AG04449 (cell line): ENCODE measurements at regions not wholly inside any gene's neighbourhood (a gene's known extent, or its start where the extent isn't known, plus 50 kb on each side); places are given as distances from the start of the nearest gene placed in this dataset.

Source experiments
- CTCF ChIA-PET: fragments of 350-600 bp; formaldehyde crosslinking; extraction: SDS; loops from one replicate; lab custom pipeline; 2021; ENCODE audit warnings: antibody characterized with exemption; lab: Yijun Ruan, JAX
- POLR2A ChIA-PET: fragments of 400-600, 350-600 bp; formaldehyde crosslinking; extraction: SDS; loops from one replicate; lab custom pipeline; 2020; ENCODE audit warnings: antibody characterized with exemption, inconsistent platforms; lab: Yijun Ruan, JAX
- DNase-seq: peaks from one replicate; pipeline ENCODE4 v3.0.0-alpha.2; 2010; ENCODE audit warnings: low read depth, low spot score
- H3K4me3 ChIP-seq: 2 replicates; pipeline ENCODE4 v1.5.1; 2011; ENCODE audit warnings: low read depth, mild to moderate bottlenecking, control low read depth, low read length
- TF ChIP-seq, protein P1 (sequence below): IDR thresholded peaks from one replicate; pipeline ENCODE4 v1.5.1; 2011; ENCODE audit warnings: mild to moderate bottlenecking, moderate library complexity, low read length, control low read depth, inconsistent platforms; ENCODE audit not compliant: insufficient read depth; ENCODE audit errors: missing control alignments

DNA sequence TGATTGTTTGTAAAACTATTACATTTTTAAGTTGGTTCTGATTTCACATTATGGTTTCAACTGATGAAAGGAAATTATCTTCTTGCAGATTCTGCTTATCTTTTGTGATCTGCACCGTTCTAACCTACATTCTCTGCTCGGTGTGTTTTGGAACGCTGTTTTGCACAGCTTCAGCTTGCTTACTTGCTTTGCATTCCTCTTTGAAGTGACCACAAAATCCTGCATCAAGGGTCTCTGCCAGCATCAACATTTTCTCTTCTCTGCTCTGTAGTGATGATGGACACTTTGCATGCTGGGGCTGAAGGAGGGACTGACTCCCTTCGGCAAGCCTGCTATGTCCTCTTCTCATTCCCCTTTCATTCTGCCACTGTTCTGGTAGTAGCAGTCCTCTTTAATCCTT, 485.2 kb downstream of the FBXO15 start:
- no peak for DNase-seq
- ChIA-PET POLR2A (no interaction called here), CTCF (interaction anchor here (1.7 kb wide), 1 partner anchor 10 kb away, joined by 4 read pairs; no protein-coding TSS in a partner anchor)
- H3K4me3 ChIP-seq, result no peak overlapping the region
- TF ChIP-seq, protein P1, sequence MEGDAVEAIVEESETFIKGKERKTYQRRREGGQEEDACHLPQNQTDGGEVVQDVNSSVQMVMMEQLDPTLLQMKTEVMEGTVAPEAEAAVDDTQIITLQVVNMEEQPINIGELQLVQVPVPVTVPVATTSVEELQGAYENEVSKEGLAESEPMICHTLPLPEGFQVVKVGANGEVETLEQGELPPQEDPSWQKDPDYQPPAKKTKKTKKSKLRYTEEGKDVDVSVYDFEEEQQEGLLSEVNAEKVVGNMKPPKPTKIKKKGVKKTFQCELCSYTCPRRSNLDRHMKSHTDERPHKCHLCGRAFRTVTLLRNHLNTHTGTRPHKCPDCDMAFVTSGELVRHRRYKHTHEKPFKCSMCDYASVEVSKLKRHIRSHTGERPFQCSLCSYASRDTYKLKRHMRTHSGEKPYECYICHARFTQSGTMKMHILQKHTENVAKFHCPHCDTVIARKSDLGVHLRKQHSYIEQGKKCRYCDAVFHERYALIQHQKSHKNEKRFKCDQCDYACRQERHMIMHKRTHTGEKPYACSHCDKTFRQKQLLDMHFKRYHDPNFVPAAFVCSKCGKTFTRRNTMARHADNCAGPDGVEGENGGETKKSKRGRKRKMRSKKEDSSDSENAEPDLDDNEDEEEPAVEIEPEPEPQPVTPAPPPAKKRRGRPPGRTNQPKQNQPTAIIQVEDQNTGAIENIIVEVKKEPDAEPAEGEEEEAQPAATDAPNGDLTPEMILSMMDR, result no peak

DNA sequence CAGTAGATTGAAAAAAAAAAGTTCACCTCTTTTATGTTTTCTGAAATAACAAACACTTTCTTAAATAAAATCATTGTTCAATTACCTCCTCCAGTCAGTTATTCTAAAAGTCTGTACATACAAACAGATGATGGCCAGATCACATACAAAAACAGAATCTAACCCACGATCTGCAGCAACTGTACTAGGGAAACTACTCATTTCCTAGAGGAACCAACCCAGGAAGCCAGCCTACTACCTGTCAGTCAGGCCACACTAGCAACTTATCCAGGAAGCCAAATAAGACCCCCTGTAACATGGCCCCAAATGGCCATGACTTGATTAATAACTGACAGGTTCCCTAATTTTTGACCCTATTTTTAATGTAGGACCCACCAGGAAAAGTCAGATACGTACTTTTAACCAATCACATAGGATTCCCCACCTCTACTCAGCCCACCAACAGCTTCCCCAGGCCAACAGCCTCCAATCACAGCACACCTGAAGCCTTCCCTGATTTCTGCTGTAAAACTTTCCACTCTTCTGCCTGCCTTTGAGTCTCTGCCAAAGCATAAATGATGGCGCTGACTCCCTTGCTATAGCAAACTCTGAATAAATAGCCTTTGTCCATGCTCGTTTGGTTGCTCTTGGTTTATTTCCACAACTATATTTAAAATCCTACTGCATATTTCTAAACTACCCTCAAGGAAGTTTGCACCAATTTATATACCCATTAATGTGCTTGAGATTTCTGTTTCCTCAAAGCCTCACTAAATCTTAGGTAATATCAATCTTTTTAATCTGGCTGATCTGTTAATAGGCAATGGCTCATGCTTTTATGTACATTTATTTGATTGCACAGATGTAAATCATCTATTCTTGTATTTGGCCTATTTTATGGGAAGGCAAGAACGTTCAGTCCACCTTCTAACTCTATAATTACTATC, 486.4 kb downstream of the FBXO15 start:
- ChIA-PET POLR2A (no interaction called here), CTCF (no interaction called here)
- no peak for DNase-seq
- TF ChIP-seq, protein P1, result no peak
- no peak overlapping the region for H3K4me3 ChIP-seq

DNA sequence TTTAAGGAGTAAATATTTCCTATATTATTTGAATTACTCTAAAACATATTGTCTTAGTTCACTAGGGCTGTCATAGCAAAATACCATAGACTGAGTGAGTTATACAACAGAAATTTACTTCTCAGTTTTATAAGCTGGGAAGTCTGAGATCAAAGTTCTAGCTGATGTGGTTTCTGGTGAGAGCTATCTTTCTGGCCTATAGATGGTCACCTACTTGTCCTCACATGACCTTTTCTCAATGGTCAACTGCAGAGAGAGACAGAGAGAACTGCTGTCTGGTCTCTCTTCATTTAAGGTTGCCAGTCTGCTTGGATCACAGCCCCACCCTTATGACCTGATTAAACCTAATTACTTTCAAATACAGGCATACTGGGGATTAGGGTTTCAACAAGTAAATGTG, 490.9 kb downstream of the FBXO15 start:
- H3K4me3 ChIP-seq, result no peak overlapping the region
- POLR2A ChIA-PET, result no interaction called here
- TF ChIP-seq, protein P1, result no peak
- CTCF ChIA-PET, result no interaction called here
- no peak for DNase-seq

DNA sequence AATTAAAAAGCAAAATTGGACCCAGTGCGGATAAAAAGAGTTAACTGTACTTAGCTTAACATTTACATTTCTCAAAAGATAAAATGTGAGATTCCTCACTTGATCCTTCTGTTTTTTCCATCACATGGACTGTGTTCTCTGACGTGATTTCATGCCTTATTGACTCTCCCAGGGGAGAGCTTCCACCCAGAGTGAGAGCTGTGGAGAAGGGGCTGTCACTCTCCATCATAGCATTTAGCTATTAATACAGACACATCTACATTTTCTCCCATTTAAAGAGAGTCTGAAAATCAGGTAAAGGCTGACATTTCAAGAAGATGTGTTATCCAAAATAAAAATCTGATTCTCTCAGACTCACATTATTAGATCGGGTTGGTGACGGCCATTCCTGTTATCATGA, 493.8 kb downstream of the FBXO15 start:
- no peak for DNase-seq
- CTCF ChIA-PET, result interaction anchor here (1.3 kb wide), 1 partner anchor 39 kb away, joined by 3 read pairs; no protein-coding TSS in a partner anchor
- POLR2A ChIA-PET, result no interaction called here
- TF ChIP-seq, protein P1, result no peak
- H3K4me3 ChIP-seq, result no peak overlapping the region

DNA sequence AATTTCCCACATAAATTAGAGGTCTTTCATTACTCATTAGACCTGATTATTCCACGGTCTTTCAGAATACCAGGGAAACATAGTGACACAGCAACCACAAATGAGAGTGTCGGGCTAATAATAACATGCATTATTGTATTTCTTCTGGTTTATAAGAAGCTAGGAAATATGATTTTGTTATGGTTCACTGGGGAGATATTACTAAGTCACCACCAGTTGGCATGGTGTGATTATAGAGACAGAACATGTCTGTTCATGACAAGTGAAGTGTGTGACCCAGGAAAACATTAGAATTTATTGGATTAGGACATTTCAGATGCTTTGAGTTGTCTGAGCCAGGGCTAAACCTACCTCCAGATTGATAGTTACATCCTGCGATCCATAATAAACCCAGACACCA, 494.4 kb downstream of the FBXO15 start:
- no peak overlapping the region for H3K4me3 ChIP-seq
- CTCF ChIA-PET, result interaction anchor here (1.3 to 1.5 kb wide), 2 partner anchors 10 to 38 kb away, joined by 3 to 4 read pairs; no protein-coding TSS in a partner anchor
- TF ChIP-seq, protein P1, result no peak
- DNase-seq, result no peak
- POLR2A ChIA-PET, result no interaction called here

DNA sequence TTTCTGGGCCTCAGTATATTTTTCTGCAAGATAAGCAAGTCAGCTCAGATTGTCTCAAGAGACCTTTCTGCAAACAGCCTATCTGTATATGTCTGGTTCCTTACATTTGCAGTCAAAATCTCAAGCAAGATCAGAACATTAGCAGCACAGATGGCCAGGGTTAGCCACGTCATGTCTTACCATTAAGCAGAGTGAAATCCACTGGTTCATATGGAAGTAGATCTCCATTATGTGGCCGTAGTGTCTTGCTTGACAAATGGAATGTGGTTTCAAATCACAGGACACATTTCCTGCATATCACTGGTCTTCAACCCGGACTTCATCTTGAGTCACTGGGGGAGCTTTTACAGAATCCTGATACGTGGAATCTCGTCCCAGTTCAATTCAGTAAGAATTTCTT, 500.2 kb downstream of the FBXO15 start:
- ChIA-PET POLR2A (interaction anchor here (0.6 kb wide), 1 partner anchor 289 kb away, joined by 3 read pairs; no protein-coding TSS in a partner anchor), CTCF (interaction anchor here (0.7 to 3.2 kb wide), 3 partner anchors 11 to 470 kb away, joined by 3 to 9 read pairs (median 4); no protein-coding TSS in a partner anchor)
- TF ChIP-seq, protein P1, result no peak
- no peak for DNase-seq
- H3K4me3 ChIP-seq, result no peak overlapping the region
